ENCODE measurements at regions not wholly inside any gene's neighbourhood (a gene's known extent, or its start where the extent isn't known, plus 50 kb on each side); places are given as distances from the start of the nearest gene placed in this dataset.

DNA sequence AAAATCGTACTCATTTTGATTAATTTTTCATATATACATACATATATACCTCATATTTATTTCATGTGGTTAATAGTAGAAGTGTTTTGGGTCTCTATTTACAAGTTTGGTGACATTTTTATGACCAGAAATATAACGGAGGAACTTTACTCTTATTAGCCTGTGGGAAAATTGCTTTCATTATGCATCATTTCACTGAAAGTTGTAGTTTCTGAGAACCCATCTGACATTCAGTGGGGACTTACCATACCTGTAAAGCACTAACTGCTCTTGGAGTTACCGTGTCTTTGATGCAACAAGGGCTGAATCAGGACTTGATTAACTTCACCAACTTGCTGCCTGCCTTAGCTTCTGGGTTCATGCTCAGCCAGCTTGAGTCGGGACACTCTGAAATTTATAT, 49.9 kb upstream of the ITPKB start:
- H3K36me3 ChIP-seq = no peaks in the 10 kb centered on the region
- ATAC-seq (no peak), DNase-seq (no peak)
- peaks cover 0 to 8% (median 0%) of the 10 kb centered on the region in 12 donors for H3K4me1 ChIP-seq
- TF ChIP-seq POLR2A (IDR thresholded peaks at IDR 0.05) (no peak), CTCF (IDR thresholded peaks at IDR 0.05) (no peak)
- intact Hi-C loops (cut with DNase I) = no loop called here
- 88 to 94% (median 90%) methylated on average over 4 of the region's 4 CpGs for WGBS, 4 donors
- H3K27me3 ChIP-seq = no peaks in the 10 kb centered on the region
- no peaks in the 10 kb centered on the region for H3K9me3 ChIP-seq
- no peak overlapping the region for H3K27ac ChIP-seq
- no peak overlapping the region for H3K4me3 ChIP-seq

Measured in heart left ventricle (tissue), 16 donors.